SK-N-SH (cell line): ENCODE measurements at regions not wholly inside any gene's neighbourhood (a gene's known extent, or its start where the extent isn't known, plus 50 kb on each side); places are given as distances from the start of the nearest gene placed in this dataset.

Source experiments
- CTCF ChIA-PET: fragments of 300-600, 350-600 bp; formaldehyde crosslinking; extraction: SDS; loops from one replicate; lab custom pipeline; 2021; lab: Yijun Ruan, JAX
- POLR2A ChIA-PET: fragments of 350-600 bp; sonication (Branson Sonifier 250); formaldehyde crosslinking; extraction: SDS; loops from one replicate; lab custom pipeline; 2020; ENCODE audit warnings: antibody characterized with exemption, inconsistent platforms; lab: Yijun Ruan, JAX
- DNase-seq: peaks from one replicate; pipeline ENCODE4 v3.0.0; 2012
- H2AFZ ChIP-seq: fragments of 200-600 bp; sonication (generic); 2 replicates; pipeline ENCODE4 v1.8.1; 2016; ENCODE audit warnings: antibody characterized with exemption, mild to moderate bottlenecking, low read depth
- H3F3A ChIP-seq: fragments of 200-600 bp; sonication (generic); replicated peaks from 2 replicates; pipeline ENCODE3; 2016; ENCODE audit warnings: antibody characterized with exemption, mild to moderate bottlenecking; ENCODE audit not compliant: insufficient read depth
- H3K27ac ChIP-seq, 2 experiments: fragments of 200-500 bp in 1 of 2; fragments of 200-600 bp in 1 of 2; sonication (Bioruptor generic) in 1 of 2; sonication (generic), shearing (Covaris generic) in 1 of 2; 2 replicates each; pipeline versions ENCODE4 v1.5.1 to v1.6.1; 2014 to 2016; ENCODE audit warnings: low read depth in 2 of 2, inconsistent platforms in 1 of 2, low read length in 1 of 2, mild to moderate bottlenecking in 1 of 2, mixed read lengths in 1 of 2
- H3K27me3 ChIP-seq: fragments of 200-600 bp; sonication (generic), shearing (Covaris generic); 2 replicates; pipeline ENCODE4 v1.6.1; 2016; ENCODE audit warnings: mixed run types; ENCODE audit not compliant: insufficient read depth
- H3K36me3 ChIP-seq, 2 experiments: fragments of 200-500 bp in 1 of 2; fragments of 200-600 bp in 1 of 2; sonication (Bioruptor generic) in 1 of 2; sonication (generic) in 1 of 2; replicated peaks in 1 of 2; 2 replicates each; pipeline versions ENCODE3 to v1.5.1; 2014 to 2016; ENCODE audit warnings: low read length in 1 of 2, mild to moderate bottlenecking in 1 of 2; ENCODE audit not compliant: insufficient read depth in 2 of 2, control insufficient read depth in 1 of 2
- H3K4me1 ChIP-seq, 2 experiments: fragments of 200-500 bp in 1 of 2; fragments of 200-600 bp in 1 of 2; sonication (Bioruptor generic) in 1 of 2; sonication (generic), shearing (Covaris generic) in 1 of 2; 2 replicates each; pipeline versions ENCODE4 v1.5.1 to v1.6.1; 2014 to 2016; ENCODE audit warnings: low read depth in 1 of 2, low read length in 1 of 2, mixed run types in 1 of 2; ENCODE audit not compliant: insufficient read depth in 2 of 2, control insufficient read depth in 1 of 2
- H3K4me2 ChIP-seq: fragments of 200-600 bp; sonication (generic), shearing (Covaris generic); 2 replicates; pipeline ENCODE4 v1.6.1; 2017; ENCODE audit warnings: mixed run types
- H3K4me3 ChIP-seq, 2 experiments: fragments of 200-500 bp in 1 of 2; fragments of 200-600 bp in 1 of 2; sonication (Bioruptor generic) in 1 of 2; sonication (generic), shearing (Covaris generic) in 1 of 2; 2 replicates each; pipeline versions ENCODE4 v1.5.1 to v1.8.1; 2014 to 2016; ENCODE audit warnings: low read depth in 2 of 2, inconsistent platforms in 1 of 2, low read length in 1 of 2, mild to moderate bottlenecking in 1 of 2, mixed read lengths in 1 of 2, moderate library complexity in 1 of 2
- H3K79me2 ChIP-seq: fragments of 200-600 bp; sonication (generic); 2 replicates; pipeline ENCODE4 v1.8.1; 2017; ENCODE audit warnings: mild to moderate bottlenecking; ENCODE audit not compliant: insufficient read depth
- H3K9ac ChIP-seq: fragments of 200-600 bp; sonication (generic); 2 replicates; pipeline ENCODE4 v1.6.1; 2017; ENCODE audit warnings: mixed run types
- H3K9me2 ChIP-seq: fragments of 200-600 bp; sonication (generic); 2 replicates; pipeline ENCODE4 v1.6.1; 2017; ENCODE audit warnings: mixed run types
- H3K9me3 ChIP-seq: fragments of 200-600 bp; sonication (generic); 2 replicates; pipeline ENCODE4 v1.6.1; 2017; ENCODE audit warnings: mixed run types, mild to moderate bottlenecking, moderate library complexity
- H4K20me1 ChIP-seq: fragments of 200-600 bp; sonication (generic); 2 replicates; pipeline ENCODE4 v1.6.1; 2017; ENCODE audit warnings: mild to moderate bottlenecking, mixed run types; ENCODE audit not compliant: insufficient read depth
- CHD2 ChIP-seq: fragments of 150-350 bp; IDR thresholded peaks from 2 replicates; pipeline ENCODE4 v1.6.1; 2018; ENCODE audit warnings: low read length; ENCODE audit not compliant: partially characterized antibody
- FOSL2 ChIP-seq: IDR thresholded peaks from 2 replicates; pipeline ENCODE4 v1.4.0; 2012; ENCODE audit warnings: low read depth, mild to moderate bottlenecking, moderate library complexity, borderline replicate concordance
- FOXJ3 ChIP-seq: sonication (generic); formaldehyde crosslinking; IDR thresholded peaks from 2 replicates; pipeline ENCODE4 v1.5.1; 2020; ENCODE audit warnings: mild to moderate bottlenecking, missing genetic modification reagents
- FOXM1 ChIP-seq: IDR thresholded peaks from 2 replicates; pipeline ENCODE4 v1.4.0; 2012; ENCODE audit warnings: low read depth, mild to moderate bottlenecking
- GATA2 ChIP-seq: sonication (generic); formaldehyde crosslinking; IDR thresholded peaks from 2 replicates; pipeline ENCODE4 v1.5.0; 2020; ENCODE audit warnings: mild to moderate bottlenecking, missing genetic modification reagents
- MXI1 ChIP-seq: IDR thresholded peaks from 2 replicates; pipeline ENCODE4 v1.6.1; 2012; ENCODE audit warnings: mild to moderate bottlenecking, low read depth, low read length, improper control_type of control experiment
- NFIC ChIP-seq: IDR thresholded peaks from 2 replicates; pipeline ENCODE4 v1.4.0; 2012; ENCODE audit warnings: borderline replicate concordance
- RCOR1 ChIP-seq: fragments of 150-350 bp; IDR thresholded peaks from 2 replicates; pipeline ENCODE4 v1.6.1; 2017; ENCODE audit warnings: antibody characterized with exemption, low read length
- RFX5 ChIP-seq: IDR thresholded peaks from 2 replicates; pipeline ENCODE4 v1.6.1; 2012; ENCODE audit warnings: mild to moderate bottlenecking, improper control_type of control experiment, low read length
- SIN3A ChIP-seq: IDR thresholded peaks from 2 replicates; pipeline ENCODE4 v1.6.1; 2012; ENCODE audit warnings: low read depth, mild to moderate bottlenecking, low read length, moderate library complexity, borderline replicate concordance
- WGBS: methylation state at CpG from one replicate; pipeline ENCODE4 v1.1.6; 2017; ENCODE audit warnings: low lambda C conversion rate; 5-methylcytosine and 5-hydroxymethylcytosine counted together
- TF ChIP-seq, protein P1 (sequence below): IDR thresholded peaks from 2 replicates; pipeline ENCODE4 v1.4.0; 2012; ENCODE audit warnings: low read depth, borderline replicate concordance
- TF ChIP-seq, protein P2 (sequence below): IDR thresholded peaks from 2 replicates; pipeline ENCODE4 v1.4.0; 2012; ENCODE audit warnings: low read depth, borderline replicate concordance
- TF ChIP-seq, protein P3 (sequence below): fragments of 200-600 bp; sonication (generic); IDR thresholded peaks from 2 replicates; pipeline ENCODE4 v1.6.1; 2017; ENCODE audit warnings: antibody characterized with exemption, mild to moderate bottlenecking, moderate library complexity

DNA sequence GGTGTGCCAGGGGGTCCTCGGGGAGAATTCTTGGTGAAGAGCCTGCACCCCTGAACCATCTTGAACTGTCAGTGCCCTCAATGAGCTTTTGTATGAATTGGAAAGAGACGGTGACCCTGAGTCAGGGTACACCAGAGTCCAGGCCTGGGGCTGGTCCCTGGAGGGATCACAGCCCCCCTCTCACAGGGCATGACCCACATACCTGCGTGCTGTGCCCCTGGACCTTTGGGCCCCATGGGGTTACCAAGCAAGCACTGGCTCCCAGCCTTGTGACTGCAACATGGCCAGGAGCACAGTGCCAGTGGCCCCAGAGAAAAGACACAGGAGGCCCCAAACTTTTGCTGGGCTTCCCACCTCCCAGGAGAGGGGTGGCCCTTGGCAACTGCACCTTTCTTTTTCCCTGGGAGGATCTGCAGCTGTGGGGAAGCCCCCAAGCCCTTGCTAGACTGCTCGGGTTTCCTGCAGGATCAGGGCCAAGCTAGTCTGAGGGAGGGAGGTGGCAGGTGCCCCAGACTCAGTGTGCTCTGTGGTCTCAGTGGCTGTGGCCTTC is 153.5 kb downstream of the ZNF248 start:
- WGBS: 0% methylated on average over 2 of the region's 4 CpGs
- Histone ChIP-seq H3K4me1 (no peaks in the 10 kb centered on the region), H2AFZ (no peak overlapping the region), H3K27me3 (no peaks in the 10 kb centered on the region), H3K9me3 (no peaks in the 10 kb centered on the region), H3K9me2 (no peaks in the 10 kb centered on the region), H3K4me2 (no peak overlapping the region), H3K27ac (no peak overlapping the region), H3K36me3 (no peaks in the 10 kb centered on the region), H3K4me3 (no peak overlapping the region), H3K79me2 (no peaks in the 10 kb centered on the region), H3K9ac (no peak overlapping the region), H4K20me1 (no peaks in the 10 kb centered on the region), H3F3A (no peaks in the 10 kb centered on the region)
- ChIA-PET POLR2A (no interaction called here), CTCF (no interaction called here)
- DNase-seq: no peak
- no peak for TF ChIP-seq RCOR1
- TF ChIP-seq NFIC: no peak
- no peak for TF ChIP-seq FOXM1

DNA sequence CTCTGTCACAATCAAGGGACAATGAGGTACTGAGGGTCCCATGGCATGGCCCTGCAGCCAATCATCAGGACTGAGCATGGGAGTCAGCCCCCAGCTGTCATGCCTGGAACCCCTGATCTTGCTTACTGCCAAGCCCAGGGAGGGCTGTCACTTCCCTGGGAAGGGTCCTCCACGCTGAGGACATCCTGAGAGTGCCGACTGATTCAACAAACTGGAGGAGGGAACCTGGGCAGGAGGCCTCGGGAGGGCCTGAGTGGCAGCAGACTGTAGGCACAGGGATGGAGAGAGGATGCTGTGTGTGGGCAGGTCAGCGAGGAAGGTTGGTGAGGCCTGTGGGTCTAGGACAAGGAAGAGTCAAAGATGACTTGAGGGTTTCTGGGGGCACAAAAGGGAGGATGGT is 154.3 kb downstream of the ZNF248 start:
- Histone ChIP-seq H2AFZ (no peak overlapping the region), H3K27ac (no peak overlapping the region), H4K20me1 (no peaks in the 10 kb centered on the region), H3K4me1 (no peaks in the 10 kb centered on the region), H3K9ac (no peak overlapping the region), H3F3A (no peaks in the 10 kb centered on the region), H3K9me3 (no peaks in the 10 kb centered on the region), H3K9me2 (no peaks in the 10 kb centered on the region), H3K4me3 (no peak overlapping the region), H3K79me2 (no peaks in the 10 kb centered on the region), H3K36me3 (no peaks in the 10 kb centered on the region), H3K27me3 (no peaks in the 10 kb centered on the region), H3K4me2 (no peak overlapping the region)
- DNase-seq: no peak
- CTCF ChIA-PET: no interaction called here
- WGBS: 34% methylated on average over 4 of the region's 4 CpGs
- no peak for TF ChIP-seq SIN3A
- TF ChIP-seq, protein P1, sequence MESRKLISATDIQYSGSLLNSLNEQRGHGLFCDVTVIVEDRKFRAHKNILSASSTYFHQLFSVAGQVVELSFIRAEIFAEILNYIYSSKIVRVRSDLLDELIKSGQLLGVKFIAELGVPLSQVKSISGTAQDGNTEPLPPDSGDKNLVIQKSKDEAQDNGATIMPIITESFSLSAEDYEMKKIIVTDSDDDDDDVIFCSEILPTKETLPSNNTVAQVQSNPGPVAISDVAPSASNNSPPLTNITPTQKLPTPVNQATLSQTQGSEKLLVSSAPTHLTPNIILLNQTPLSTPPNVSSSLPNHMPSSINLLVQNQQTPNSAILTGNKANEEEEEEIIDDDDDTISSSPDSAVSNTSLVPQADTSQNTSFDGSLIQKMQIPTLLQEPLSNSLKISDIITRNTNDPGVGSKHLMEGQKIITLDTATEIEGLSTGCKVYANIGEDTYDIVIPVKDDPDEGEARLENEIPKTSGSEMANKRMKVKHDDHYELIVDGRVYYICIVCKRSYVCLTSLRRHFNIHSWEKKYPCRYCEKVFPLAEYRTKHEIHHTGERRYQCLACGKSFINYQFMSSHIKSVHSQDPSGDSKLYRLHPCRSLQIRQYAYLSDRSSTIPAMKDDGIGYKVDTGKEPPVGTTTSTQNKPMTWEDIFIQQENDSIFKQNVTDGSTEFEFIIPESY: no peak
- POLR2A ChIA-PET: no interaction called here

DNA sequence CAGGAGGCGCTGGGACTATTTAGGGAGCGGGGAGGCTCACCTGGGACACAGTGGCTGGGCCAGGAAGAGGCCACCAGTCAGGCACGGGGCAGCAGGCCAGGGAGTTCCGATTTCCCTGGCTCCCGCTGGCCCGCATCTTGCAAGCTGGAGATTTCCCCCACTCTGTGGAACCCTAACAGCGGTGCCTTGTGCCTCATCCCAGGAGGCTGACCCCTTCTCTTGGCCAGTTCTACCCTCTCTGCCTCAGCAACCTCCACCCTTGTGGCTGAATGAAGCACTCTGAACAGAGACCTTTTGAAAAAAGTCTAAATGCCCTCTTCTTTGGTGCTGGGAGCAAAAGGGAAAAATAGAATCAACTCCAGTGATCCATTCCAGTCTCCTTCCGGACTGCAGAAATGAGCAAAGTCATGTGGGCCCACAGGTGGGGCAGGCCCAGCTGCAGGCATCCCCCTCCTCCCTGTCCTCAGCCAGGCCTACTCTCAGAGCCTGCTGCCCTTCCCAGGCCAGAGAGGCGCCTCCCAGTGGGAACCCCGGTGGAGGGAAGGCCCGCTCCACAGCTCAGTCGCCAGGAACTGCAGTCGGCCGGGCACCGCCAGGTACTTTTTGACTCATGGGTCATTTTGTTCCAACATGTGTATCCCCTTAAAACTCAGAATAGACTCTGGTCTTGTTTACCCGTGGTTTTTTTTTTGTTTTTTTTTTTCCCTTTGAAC is 155.5 kb downstream of the ZNF248 start:
- Histone ChIP-seq H3K79me2 (no peaks in the 10 kb centered on the region), H4K20me1 (no peaks in the 10 kb centered on the region), H3K9me3 (no peaks in the 10 kb centered on the region), H3K4me3 (no peak overlapping the region), H3F3A (no peaks in the 10 kb centered on the region), H3K27me3 (no peaks in the 10 kb centered on the region), H3K36me3 (no peaks in the 10 kb centered on the region), H3K4me1 (no peaks in the 10 kb centered on the region), H3K4me2 (no peak overlapping the region), H3K9ac (no peak overlapping the region), H3K9me2 (no peaks in the 10 kb centered on the region), H3K27ac (no peak overlapping the region), H2AFZ (no peak overlapping the region)
- no peak for DNase-seq
- ChIA-PET POLR2A (no interaction called here), CTCF (no interaction called here)
- 31% methylated on average over 8 of the region's 16 CpGs for WGBS
- TF ChIP-seq SIN3A: no peak
- TF ChIP-seq, protein P2, sequence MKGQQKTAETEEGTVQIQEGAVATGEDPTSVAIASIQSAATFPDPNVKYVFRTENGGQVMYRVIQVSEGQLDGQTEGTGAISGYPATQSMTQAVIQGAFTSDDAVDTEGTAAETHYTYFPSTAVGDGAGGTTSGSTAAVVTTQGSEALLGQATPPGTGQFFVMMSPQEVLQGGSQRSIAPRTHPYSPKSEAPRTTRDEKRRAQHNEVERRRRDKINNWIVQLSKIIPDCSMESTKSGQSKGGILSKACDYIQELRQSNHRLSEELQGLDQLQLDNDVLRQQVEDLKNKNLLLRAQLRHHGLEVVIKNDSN: no peak
- no peak for TF ChIP-seq NFIC
- no peak for TF ChIP-seq RFX5
- TF ChIP-seq FOSL2: no peak
- no peak for TF ChIP-seq MXI1
- TF ChIP-seq, protein P3, sequence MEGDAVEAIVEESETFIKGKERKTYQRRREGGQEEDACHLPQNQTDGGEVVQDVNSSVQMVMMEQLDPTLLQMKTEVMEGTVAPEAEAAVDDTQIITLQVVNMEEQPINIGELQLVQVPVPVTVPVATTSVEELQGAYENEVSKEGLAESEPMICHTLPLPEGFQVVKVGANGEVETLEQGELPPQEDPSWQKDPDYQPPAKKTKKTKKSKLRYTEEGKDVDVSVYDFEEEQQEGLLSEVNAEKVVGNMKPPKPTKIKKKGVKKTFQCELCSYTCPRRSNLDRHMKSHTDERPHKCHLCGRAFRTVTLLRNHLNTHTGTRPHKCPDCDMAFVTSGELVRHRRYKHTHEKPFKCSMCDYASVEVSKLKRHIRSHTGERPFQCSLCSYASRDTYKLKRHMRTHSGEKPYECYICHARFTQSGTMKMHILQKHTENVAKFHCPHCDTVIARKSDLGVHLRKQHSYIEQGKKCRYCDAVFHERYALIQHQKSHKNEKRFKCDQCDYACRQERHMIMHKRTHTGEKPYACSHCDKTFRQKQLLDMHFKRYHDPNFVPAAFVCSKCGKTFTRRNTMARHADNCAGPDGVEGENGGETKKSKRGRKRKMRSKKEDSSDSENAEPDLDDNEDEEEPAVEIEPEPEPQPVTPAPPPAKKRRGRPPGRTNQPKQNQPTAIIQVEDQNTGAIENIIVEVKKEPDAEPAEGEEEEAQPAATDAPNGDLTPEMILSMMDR: no peak
- TF ChIP-seq FOXJ3 (CRISPR knock-in tag): no peak
- TF ChIP-seq, protein P1: no peak
- TF ChIP-seq CHD2: no peak
- TF ChIP-seq GATA2 (CRISPR knock-in tag): no peak
